Right lobe of liver (tissue), 6 donors: ENCODE measurements at regions not wholly inside any gene's neighbourhood (a gene's known extent, or its start where the extent isn't known, plus 50 kb on each side); places are given as distances from the start of the nearest gene placed in this dataset.

Experiments
- ATAC-seq, 4 donors: fragments of 200-7000 bp; cut with Tn5 transposase; one replicate each; pipeline ENCODE4 v1.9.1; 2020; ENCODE audit warnings: mild to moderate bottlenecking in 4 of 4, moderate library complexity in 4 of 4
- DNase-seq, 3 donors: peaks; one replicate each; pipeline ENCODE4 v3.0.0-alpha.2; 2020
- H3K27ac ChIP-seq, 3 donors: fragments of 200-600 bp; one replicate each; pipeline ENCODE4 v1.8.0; 2022
- H3K27me3 ChIP-seq, 2 donors: fragments of 200-600 bp; one replicate each; pipeline ENCODE4 v1.8.0; 2022
- H3K36me3 ChIP-seq, 4 donors: fragments of 200-600 bp; sonication (generic) in 1 of 4; one replicate each; pipeline versions ENCODE4 v1.5.1 to v1.8.0; 2017 to 2022; ENCODE audit warnings: control low read depth in 1 of 4
- H3K4me1 ChIP-seq, 4 donors: fragments of 200-600 bp; sonication (generic) in 1 of 4; one replicate each; pipeline versions ENCODE4 v1.5.1 to v1.8.0; 2017 to 2022; ENCODE audit warnings: control low read depth in 1 of 4
- H3K4me3 ChIP-seq, 3 donors: fragments of 200-600 bp; one replicate each; pipeline ENCODE4 v1.8.0; 2022
- H3K9me3 ChIP-seq, 4 donors: fragments of 200-600 bp; sonication (generic) in 1 of 4; one replicate each; pipeline versions ENCODE4 v1.5.1 to v1.8.0; 2017 to 2022; ENCODE audit warnings: control low read depth in 1 of 4
- POLR2A ChIP-seq: fragments of 450-650 bp; IDR thresholded peaks from one replicate; pipeline ENCODE4 v1.6.1; 2017; ENCODE audit warnings: antibody characterized with exemption, mild to moderate bottlenecking
- WGBS: methylation state at CpG from one replicate; pipeline ENCODE4 v1.1.6; 2018; ENCODE audit warnings: low coverage, low lambda C conversion rate; ENCODE audit not compliant: insufficient coverage; ENCODE audit errors: missing lambda C conversion rate; 5-methylcytosine and 5-hydroxymethylcytosine counted together
- intact Hi-C, 2 donors: fragments of 100-400 bp; cut with DNase I; formaldehyde crosslinking; loops; one replicate each; pipeline versions ENCODE4 v1.11.2 to v1.14.1; 2022
- TF ChIP-seq, protein P1 (sequence below), 4 donors: fragments of 200-600 bp in 3 of 4; fragments of 450-650 bp in 1 of 4; IDR thresholded peaks; one replicate each; pipeline versions ENCODE4 v1.5.1 to v1.8.0; 2016 to 2022; ENCODE audit warnings: antibody characterized with exemption in 4 of 4, mild to moderate bottlenecking in 2 of 4
- donor health status: DM: no; HTN: yes; CAD: no.
- donor health status: DM: no; HTN: no; CAD: no.
- donor health status: DM: no; HTN: no; CAD: no.
- donor health status: DM: no; HTN: yes; CAD: no.
- donor health status: DM: no; HTN: yes; CAD: no.

DNA sequence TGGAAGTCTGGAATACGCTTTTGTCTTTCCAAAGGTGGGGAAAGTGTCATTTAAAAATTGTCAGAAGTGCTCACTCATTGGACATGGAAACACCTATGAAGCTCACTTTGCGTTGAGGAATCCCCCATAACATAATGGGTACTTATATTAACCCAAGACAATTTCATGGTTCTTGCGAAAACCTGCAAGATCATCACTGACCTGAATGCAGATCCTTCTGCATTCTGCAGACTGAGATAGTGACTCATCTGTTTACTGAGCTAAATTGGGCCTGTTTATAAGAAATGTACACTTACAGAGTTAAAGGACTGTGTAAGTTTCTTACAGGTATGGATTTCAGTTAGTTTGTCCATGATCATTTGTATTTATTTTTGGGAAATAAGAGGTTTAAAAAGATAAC lies 153.0 kb downstream of the HMHB1 start:
- Histone ChIP-seq H3K4me3 (no peak overlapping the region), H3K27ac (no peak overlapping the region), H3K27me3 (no peaks in the 10 kb centered on the region), H3K9me3 (no peaks in the 10 kb centered on the region), H3K36me3 (no peaks in the 10 kb centered on the region), H3K4me1 (no peaks in the 10 kb centered on the region)
- intact Hi-C loops, result no loop called here
- no peak for DNase-seq
- no peak for TF ChIP-seq POLR2A
- TF ChIP-seq, protein P1, sequence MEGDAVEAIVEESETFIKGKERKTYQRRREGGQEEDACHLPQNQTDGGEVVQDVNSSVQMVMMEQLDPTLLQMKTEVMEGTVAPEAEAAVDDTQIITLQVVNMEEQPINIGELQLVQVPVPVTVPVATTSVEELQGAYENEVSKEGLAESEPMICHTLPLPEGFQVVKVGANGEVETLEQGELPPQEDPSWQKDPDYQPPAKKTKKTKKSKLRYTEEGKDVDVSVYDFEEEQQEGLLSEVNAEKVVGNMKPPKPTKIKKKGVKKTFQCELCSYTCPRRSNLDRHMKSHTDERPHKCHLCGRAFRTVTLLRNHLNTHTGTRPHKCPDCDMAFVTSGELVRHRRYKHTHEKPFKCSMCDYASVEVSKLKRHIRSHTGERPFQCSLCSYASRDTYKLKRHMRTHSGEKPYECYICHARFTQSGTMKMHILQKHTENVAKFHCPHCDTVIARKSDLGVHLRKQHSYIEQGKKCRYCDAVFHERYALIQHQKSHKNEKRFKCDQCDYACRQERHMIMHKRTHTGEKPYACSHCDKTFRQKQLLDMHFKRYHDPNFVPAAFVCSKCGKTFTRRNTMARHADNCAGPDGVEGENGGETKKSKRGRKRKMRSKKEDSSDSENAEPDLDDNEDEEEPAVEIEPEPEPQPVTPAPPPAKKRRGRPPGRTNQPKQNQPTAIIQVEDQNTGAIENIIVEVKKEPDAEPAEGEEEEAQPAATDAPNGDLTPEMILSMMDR (IDR thresholded peaks at IDR 0.05), result no peak
- ATAC-seq, result no peak
- WGBS, result 60% methylated on average over 1 of the region's 3 CpGs

DNA sequence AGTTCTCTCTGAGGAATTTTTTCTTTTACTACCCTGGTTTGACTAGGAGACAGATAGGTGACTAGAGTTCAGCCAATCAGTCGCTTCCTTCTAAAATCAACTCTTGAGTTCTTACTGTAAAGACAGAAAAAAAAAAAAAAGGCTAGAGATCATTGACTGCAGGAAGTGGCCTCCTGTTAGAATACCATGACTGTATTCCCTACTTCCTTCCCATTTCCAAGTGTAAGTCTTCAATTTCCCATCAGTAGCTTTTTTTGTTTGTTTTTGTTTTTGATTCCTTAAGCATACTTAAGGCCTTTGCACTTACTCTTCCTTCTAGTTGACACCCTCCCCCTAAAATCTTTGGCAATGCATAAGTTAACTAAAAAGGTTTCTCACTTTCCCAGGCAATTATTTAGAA lies 154.3 kb downstream of the HMHB1 start:
- intact Hi-C loops, result no loop called here
- 69% methylated on average over 1 of the region's 1 CpG for WGBS
- TF ChIP-seq, protein P1 (IDR thresholded peaks at IDR 0.05), result no peak
- no peak for TF ChIP-seq POLR2A

DNA sequence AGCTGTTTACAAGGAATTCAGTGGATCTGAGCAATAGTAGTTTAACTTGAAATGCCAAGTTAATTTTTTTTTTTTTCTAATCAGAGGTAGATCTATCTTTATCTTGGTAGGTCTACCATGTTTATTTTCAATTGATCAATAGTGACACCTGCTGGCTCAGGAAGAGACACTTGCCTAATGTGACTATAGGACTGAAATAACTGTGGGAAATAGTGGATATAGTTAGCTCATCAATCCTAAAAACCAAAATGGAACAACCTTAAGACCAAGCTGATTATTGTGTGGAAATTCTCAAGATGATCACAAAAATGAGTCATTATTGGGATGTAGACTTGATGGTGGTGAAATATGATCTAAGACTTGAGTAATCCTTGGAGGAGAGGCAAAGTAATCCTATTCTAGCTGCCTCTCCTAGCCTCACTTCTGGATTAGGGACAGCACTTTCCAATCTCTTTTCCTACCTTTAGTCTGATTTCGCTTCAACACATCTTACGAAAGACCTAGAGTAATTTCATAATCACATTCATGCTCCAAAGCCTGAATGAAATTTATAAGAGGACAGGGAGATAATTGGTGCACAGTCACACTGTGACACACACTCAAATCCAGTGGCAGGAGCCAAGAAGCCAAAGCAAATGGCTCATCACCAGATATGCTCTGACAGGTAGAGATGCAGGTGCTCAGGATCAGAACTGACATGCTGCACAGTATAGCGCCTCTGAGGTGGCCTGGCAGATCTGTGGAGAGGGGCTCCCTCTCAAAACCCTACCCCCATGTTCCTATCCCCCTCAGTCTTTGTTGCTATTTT lies 156.3 kb downstream of the HMHB1 start:
- no peak overlapping the region for H3K4me3 ChIP-seq
- DNase-seq (no peak), ATAC-seq (peak; percentile 40 to 58 (median 51))
- intact Hi-C loops, result no loop called here
- WGBS, result 67% methylated on average over 2 of the region's 3 CpGs
- TF ChIP-seq, protein P1 (IDR thresholded peaks at IDR 0.05), result peak; percentile 29 to 47 (median 31)
- no peak for TF ChIP-seq POLR2A
- H3K27me3 ChIP-seq, result no peaks in the 10 kb centered on the region
- no peaks in the 10 kb centered on the region for H3K4me1 ChIP-seq
- no peaks in the 10 kb centered on the region for H3K9me3 ChIP-seq
- H3K36me3 ChIP-seq, result no peaks in the 10 kb centered on the region
- no peak overlapping the region for H3K27ac ChIP-seq

More for the DNA sequence above, 154.3 kb downstream of the HMHB1 start:
- Histone ChIP-seq H3K27ac (no peak overlapping the region), H3K4me1 (no peaks in the 10 kb centered on the region), H3K4me3 (no peak overlapping the region), H3K36me3 (no peaks in the 10 kb centered on the region), H3K27me3 (no peaks in the 10 kb centered on the region), H3K9me3 (no peaks in the 10 kb centered on the region)
- DNase-seq (no peak), ATAC-seq (no peak)

DNA sequence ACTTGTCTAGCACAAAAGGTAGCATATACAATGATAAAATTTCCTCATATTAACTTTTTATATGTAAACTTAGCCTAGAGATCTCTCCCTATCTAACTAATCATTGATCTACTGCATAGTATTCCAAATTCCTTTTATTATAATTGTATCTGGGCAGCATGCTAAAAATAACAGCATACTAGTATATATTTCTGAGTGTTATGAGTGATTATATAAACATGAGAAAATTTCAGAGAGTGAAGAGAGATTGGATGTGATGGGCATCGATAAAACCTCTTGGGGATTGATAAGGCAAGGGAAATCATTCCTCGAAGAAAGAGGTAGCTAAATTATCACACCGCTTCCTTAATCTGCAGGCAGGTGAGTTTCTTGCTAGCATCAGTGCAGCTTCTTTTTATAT lies 158.2 kb downstream of the HMHB1 start:
- intact Hi-C loops, result no loop called here
- Histone ChIP-seq H3K4me3 (no peak overlapping the region), H3K27ac (no peak overlapping the region), H3K9me3 (no peaks in the 10 kb centered on the region), H3K36me3 (no peaks in the 10 kb centered on the region), H3K4me1 (no peaks in the 10 kb centered on the region), H3K27me3 (no peaks in the 10 kb centered on the region)
- DNase-seq, result no peak
- no peak for ATAC-seq
- 56% methylated on average over 3 of the region's 3 CpGs for WGBS
- no peak for TF ChIP-seq POLR2A
- TF ChIP-seq, protein P1 (IDR thresholded peaks at IDR 0.05), result no peak
